Stimulated activated CD8-positive, alpha-beta memory T cell treated with anti-CD3 and anti-CD28 coated beads, Interleukin-15, amount 100 ng/mL, for 1 hour (primary cell): ENCODE measurements at regions not wholly inside any gene's neighbourhood (a gene's known extent, or its start where the extent isn't known, plus 50 kb on each side); places are given as distances from the start of the nearest gene placed in this dataset.

Experiments
- DNase-seq: peaks from one replicate; pipeline ENCODE4 v3.0.0-alpha.2; 2020; ENCODE audit warnings: low read depth

- no peak for DNase-seq
Measured at GRCh38 chr14:54090274-54090673, 133.6 kb upstream of the BMP4 start.

- no peak for DNase-seq
Measured at GRCh38 chr14:54094765-54095164, 138.1 kb upstream of the BMP4 start.

GRCh38 chr14:54098536-54098935 lies 141.9 kb upstream of the BMP4 start:
- no peak for DNase-seq

GRCh38 chr14:54102051-54102456 lies 145.4 kb upstream of the BMP4 start:
- DNase-seq, result no peak

- DNase-seq, result no peak
Measured at GRCh38 chr14:54102530-54102929, 145.9 kb upstream of the BMP4 start.

- DNase-seq, result no peak
Measured at GRCh38 chr14:54104601-54105145, 148.0 kb upstream of the BMP4 start.

- no peak for DNase-seq
Measured at GRCh38 chr14:54105406-54105805, 148.8 kb upstream of the BMP4 start.

- no peak for DNase-seq
Measured at GRCh38 chr14:54105898-54106297, 149.3 kb upstream of the BMP4 start.

- DNase-seq, result no peak
Measured at GRCh38 chr14:54106661-54107377, 150.2 kb upstream of the BMP4 start.

- no peak for DNase-seq
Measured at GRCh38 chr14:54108481-54109471, 152.2 kb upstream of the BMP4 start.

GRCh38 chr14:54109521-54110120 lies 153.0 kb upstream of the BMP4 start:
- no peak for DNase-seq

GRCh38 chr14:54114941-54115340 lies 158.3 kb upstream of the BMP4 start:
- no peak for DNase-seq

- no peak for DNase-seq
Measured at GRCh38 chr14:54116198-54116885, 159.7 kb upstream of the BMP4 start.

GRCh38 chr14:54116972-54117371 lies 160.3 kb upstream of the BMP4 start:
- no peak for DNase-seq

- DNase-seq, result no peak
Measured at GRCh38 chr14:54117396-54117795, 160.8 kb upstream of the BMP4 start.

GRCh38 chr14:54117924-54118323 lies 161.3 kb upstream of the BMP4 start:
- DNase-seq, result no peak

- DNase-seq, result no peak
Measured at GRCh38 chr14:54120260-54120659, 163.6 kb upstream of the BMP4 start.

- DNase-seq, result no peak
Measured at GRCh38 chr14:54121466-54122027, 164.9 kb upstream of the BMP4 start.

GRCh38 chr14:54123841-54124240 lies 167.2 kb upstream of the BMP4 start:
- DNase-seq, result no peak

GRCh38 chr14:54125109-54125508 lies 168.5 kb upstream of the BMP4 start:
- DNase-seq, result no peak

- DNase-seq, result no peak
Measured at GRCh38 chr14:54126947-54127346, 170.3 kb upstream of the BMP4 start.

GRCh38 chr14:54127526-54127925 lies 170.9 kb upstream of the BMP4 start:
- no peak for DNase-seq
